ENCODE measurements at regions not wholly inside any gene's neighbourhood (a gene's known extent, or its start where the extent isn't known, plus 50 kb on each side); places are given as distances from the start of the nearest gene placed in this dataset. TPM values are rescaled to one million over a fixed set of nuclear protein-coding genes. Genes with fewer than 3 reads are reported as not detected.

- TF ChIP-seq CTCF (IDR thresholded peaks at IDR 0.05; ENCODE audit: control extremely low read depth, extremely low read depth) = no peak
- no peak overlapping the region for H3K27ac ChIP-seq (ENCODE audit: low read depth in 1 of 2, low read length in 1 of 2)
- H3K4me1 ChIP-seq (ENCODE audit: control insufficient read depth in 5 of 5, insufficient read depth in 5 of 5, low read length in 5 of 5) = peaks cover 0 to 4% (median 0%) of the 10 kb centered on the region in 5 donors
- H3K9ac ChIP-seq (ENCODE audit: insufficient read depth in 1 of 2, low read length in 2 of 2) = no peak overlapping the region
- ATAC-seq (ENCODE audit: insufficient read depth, low FRiP score) (no peak), DNase-seq (no peak)
- no peaks in the 10 kb centered on the region for H3K9me3 ChIP-seq (ENCODE audit: control insufficient read depth in 4 of 4, insufficient read depth in 3 of 4, low read length in 3 of 4)
- H3K27me3 ChIP-seq (ENCODE audit: control insufficient read depth in 3 of 3, insufficient read depth in 3 of 3, low read length in 2 of 3) = no peaks in the 10 kb centered on the region
- 77 to 88% methylated on average over 1 of the region's 1 CpG for WGBS, 2 donors
- no peak overlapping the region for H3K4me3 ChIP-seq
- H3K36me3 ChIP-seq (ENCODE audit: control insufficient read depth in 4 of 4, insufficient read depth in 4 of 4, low read length in 4 of 4) = no peaks in the 10 kb centered on the region
Observed at GRCh38 chr1:232754930-232755329, 50.3 kb upstream of the MAP10 start.

Small RNAs in the stretch of these regions (small RNA-seq; reads per million reads assigned to genes)
- gene RNU6-1211P (ENCODE audit: low replicate concordance) = not detected

Data from lung (tissue), 12 donors.